HepG2 (cell line): ENCODE measurements at regions not wholly inside any gene's neighbourhood (a gene's known extent, or its start where the extent isn't known, plus 50 kb on each side); places are given as distances from the start of the nearest gene placed in this dataset.

Source experiments
- ATAC-seq: fragments of 200-7000 bp; cut with Tn5 transposase; 3 replicates; pipeline ENCODE4 v1.9.1; 2020; ENCODE audit warnings: mild to moderate bottlenecking, moderate library complexity
- BruUV-seq: library from RNA; stranded (reverse); fragments of 400-500 nt; replicated peaks from 2 replicates; lab custom pipeline; 2021; lab: Mats Ljungman, UMichigan
- CTCF ChIA-PET: fragments of 300-600 bp; formaldehyde crosslinking; extraction: SDS; loops from one replicate; lab custom pipeline; 2021; ENCODE audit warnings: low total read pairs, inconsistent platforms, low intra/inter-chr PET ratio; lab: Yijun Ruan, JAX
- POLR2A ChIA-PET: fragments of 350-600 bp; sonication (Branson Sonifier 250); formaldehyde crosslinking; loops from one replicate; lab custom pipeline; 2020; ENCODE audit warnings: antibody characterized with exemption, inconsistent platforms; lab: Yijun Ruan, JAX
- DNase-seq: peaks from one replicate; pipeline ENCODE4 v3.0.0-alpha.2; 2015; ENCODE audit warnings: low spot score
- FAIRE-seq: peaks from 3 replicates; lab custom pipeline; 2011; peaks lifted over from hg19 to GRCh38; lab: Jason Lieb, UNC
- H2AFZ ChIP-seq: one replicate; pipeline ENCODE4 v1.6.1; 2011; ENCODE audit warnings: low read length, inconsistent platforms
- H3K27ac ChIP-seq: fragments of 300-600 bp; 3 replicates; pipeline ENCODE4 v1.8.0; 2011; ENCODE audit warnings: mixed run types, mild to moderate bottlenecking, mixed read lengths, low read length, inconsistent platforms; ENCODE audit not compliant: insufficient read depth; ENCODE audit errors: extremely low read length
- H3K27me3 ChIP-seq, 2 experiments: fragments of 200-600 bp in 1 of 2; 2 replicates in 1 of 2; 3 replicates in 1 of 2; pipeline versions ENCODE4 v1.6.0 to v1.8.0; 2011; ENCODE audit warnings: low read length in 2 of 2, mild to moderate bottlenecking in 2 of 2, moderate library complexity in 2 of 2, inconsistent platforms in 1 of 2; ENCODE audit not compliant: insufficient read depth in 2 of 2, control insufficient read depth in 1 of 2
- H3K36me3 ChIP-seq, 2 experiments: fragments of 200-600 bp in 1 of 2; replicated peaks in 1 of 2; 2 replicates in 1 of 2; 3 replicates in 1 of 2; pipeline versions ENCODE4 v1.5.1 to v1.8.0; 2011; ENCODE audit warnings: low read length in 2 of 2, inconsistent platforms in 1 of 2; ENCODE audit not compliant: insufficient read depth in 2 of 2, control insufficient read depth in 1 of 2
- H3K4me1 ChIP-seq: 2 replicates; pipeline ENCODE4 v1.5.1; 2012; ENCODE audit warnings: low read length, inconsistent platforms; ENCODE audit not compliant: insufficient read depth
- H3K4me2 ChIP-seq: 2 replicates; pipeline ENCODE4 v1.6.0; 2011; ENCODE audit warnings: low read depth, low read length, inconsistent platforms
- H3K4me3 ChIP-seq, 3 experiments: fragments of 200-600 bp in 1 of 3; sonication (generic), shearing (Covaris generic) in 1 of 3; replicated peaks in 1 of 3; 2 replicates each; pipeline ENCODE4 v1.5.1; 2011 to 2016; ENCODE audit warnings: low read length in 3 of 3, inconsistent platforms in 2 of 3, low read depth in 2 of 3, mild to moderate bottlenecking in 2 of 3, control low read depth in 1 of 3, mixed read lengths in 1 of 3; ENCODE audit not compliant: insufficient read depth in 1 of 3
- H3K79me2 ChIP-seq: one replicate; pipeline ENCODE4 v1.6.1; 2011; ENCODE audit warnings: low read length, inconsistent platforms; ENCODE audit not compliant: insufficient read depth
- H3K9ac ChIP-seq: 2 replicates; pipeline ENCODE4 v1.6.0; 2011; ENCODE audit warnings: mild to moderate bottlenecking, low read depth, low read length, inconsistent platforms; ENCODE audit not compliant: insufficient read depth
- H3K9me3 ChIP-seq: 2 replicates; pipeline ENCODE4 v1.5.1; 2012; ENCODE audit warnings: mild to moderate bottlenecking, low read length
- H4K20me1 ChIP-seq: 2 replicates; pipeline ENCODE4 v1.6.0; 2011; ENCODE audit warnings: inconsistent platforms, mild to moderate bottlenecking, low read length, moderate library complexity; ENCODE audit not compliant: insufficient read depth
- PAF1 ChIP-seq: IDR thresholded peaks from 2 replicates; pipeline ENCODE4 v1.6.1; 2016; ENCODE audit warnings: missing genetic modification reagents, missing compliant biosample characterization
- XBP1 ChIP-seq: sonication (generic); formaldehyde crosslinking; IDR thresholded peaks from 2 replicates; pipeline ENCODE4 v1.5.0; 2020; ENCODE audit warnings: missing genetic modification reagents
- ZNF296 ChIP-seq: sonication (generic); formaldehyde crosslinking; conservative IDR thresholded peaks from 2 replicates; pipeline ENCODE4 v1.5.0; 2020; ENCODE audit warnings: mild to moderate bottlenecking, missing genetic modification reagents
- ZNF556 ChIP-seq: sonication (generic); formaldehyde crosslinking; IDR thresholded peaks from 2 replicates; pipeline ENCODE4 v1.4.0; 2020; ENCODE audit warnings: mild to moderate bottlenecking, missing genetic modification reagents, borderline replicate concordance
- WGBS: methylation state at CpG from one replicate; pipeline ENCODE4 v1.1.6; 2017; ENCODE audit warnings: low lambda C conversion rate; 5-methylcytosine and 5-hydroxymethylcytosine counted together
- in situ Hi-C: cut with HindIII; loops from 2 replicates; pipeline ENCODE4 v1.10.0; 2017; ENCODE audit warnings: low pct_unique_long_range_greater_than_20kb; ENCODE audit not compliant: extremely low pct_ligation_motif_present
- intact Hi-C: fragments of 100-400 bp; cut with micrococcal nuclease; formaldehyde crosslinking; loops from one replicate; pipeline ENCODE4 v1.10.0; 2022; ENCODE audit not compliant: unreplicated experiment
- TF ChIP-seq, protein P1 (sequence below): sonication (generic); formaldehyde crosslinking; IDR thresholded peaks from 2 replicates; pipeline ENCODE4; 2020; ENCODE audit warnings: missing genetic modification reagents, mild to moderate bottlenecking, borderline replicate concordance
- TF ChIP-seq, protein P2 (sequence below), 2 experiments: sonication (generic) in 1 of 2; formaldehyde crosslinking in 1 of 2; IDR thresholded peaks; 2 replicates each; pipeline versions ENCODE4 v1.4.0 to v1.6.1; 2016 to 2020; ENCODE audit warnings: borderline replicate concordance in 1 of 2, low read depth in 1 of 2, mild to moderate bottlenecking in 1 of 2, missing genetic modification reagents in 1 of 2
- TF ChIP-seq, protein P3 (sequence below): sonication (generic); formaldehyde crosslinking; IDR thresholded peaks from 2 replicates; pipeline ENCODE4 v1.4.0; 2020; ENCODE audit warnings: missing genetic modification reagents

DNA sequence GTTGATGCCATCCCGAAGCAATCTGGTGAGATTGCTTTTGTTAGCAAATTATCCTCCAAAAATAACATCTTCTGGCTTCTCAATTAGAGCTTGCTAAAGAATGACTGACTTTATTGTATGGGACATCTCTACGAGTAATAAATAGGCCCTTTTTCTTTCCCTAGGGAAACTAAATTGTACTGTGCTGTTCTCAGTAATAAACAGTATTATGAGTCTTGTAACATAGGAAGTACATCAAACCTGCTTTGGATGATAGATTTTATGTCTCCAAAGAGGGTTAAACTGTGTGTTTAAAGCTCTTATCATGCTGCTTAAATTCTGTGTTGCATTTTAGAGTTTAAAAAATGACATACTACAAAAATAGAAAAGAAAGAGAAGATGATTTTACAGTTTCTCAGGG is 153.4 kb upstream of the THRB start (continued):
- TF ChIP-seq, protein P1, sequence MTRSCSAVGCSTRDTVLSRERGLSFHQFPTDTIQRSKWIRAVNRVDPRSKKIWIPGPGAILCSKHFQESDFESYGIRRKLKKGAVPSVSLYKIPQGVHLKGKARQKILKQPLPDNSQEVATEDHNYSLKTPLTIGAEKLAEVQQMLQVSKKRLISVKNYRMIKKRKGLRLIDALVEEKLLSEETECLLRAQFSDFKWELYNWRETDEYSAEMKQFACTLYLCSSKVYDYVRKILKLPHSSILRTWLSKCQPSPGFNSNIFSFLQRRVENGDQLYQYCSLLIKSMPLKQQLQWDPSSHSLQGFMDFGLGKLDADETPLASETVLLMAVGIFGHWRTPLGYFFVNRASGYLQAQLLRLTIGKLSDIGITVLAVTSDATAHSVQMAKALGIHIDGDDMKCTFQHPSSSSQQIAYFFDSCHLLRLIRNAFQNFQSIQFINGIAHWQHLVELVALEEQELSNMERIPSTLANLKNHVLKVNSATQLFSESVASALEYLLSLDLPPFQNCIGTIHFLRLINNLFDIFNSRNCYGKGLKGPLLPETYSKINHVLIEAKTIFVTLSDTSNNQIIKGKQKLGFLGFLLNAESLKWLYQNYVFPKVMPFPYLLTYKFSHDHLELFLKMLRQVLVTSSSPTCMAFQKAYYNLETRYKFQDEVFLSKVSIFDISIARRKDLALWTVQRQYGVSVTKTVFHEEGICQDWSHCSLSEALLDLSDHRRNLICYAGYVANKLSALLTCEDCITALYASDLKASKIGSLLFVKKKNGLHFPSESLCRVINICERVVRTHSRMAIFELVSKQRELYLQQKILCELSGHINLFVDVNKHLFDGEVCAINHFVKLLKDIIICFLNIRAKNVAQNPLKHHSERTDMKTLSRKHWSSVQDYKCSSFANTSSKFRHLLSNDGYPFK (CRISPR knock-in tag), result no peak
- TF ChIP-seq ZNF556 (CRISPR knock-in tag), result no peak
- no peak for TF ChIP-seq PAF1
- no peak for TF ChIP-seq XBP1 (CRISPR knock-in tag)
- TF ChIP-seq ZNF296, result no peak
- TF ChIP-seq, protein P2, sequence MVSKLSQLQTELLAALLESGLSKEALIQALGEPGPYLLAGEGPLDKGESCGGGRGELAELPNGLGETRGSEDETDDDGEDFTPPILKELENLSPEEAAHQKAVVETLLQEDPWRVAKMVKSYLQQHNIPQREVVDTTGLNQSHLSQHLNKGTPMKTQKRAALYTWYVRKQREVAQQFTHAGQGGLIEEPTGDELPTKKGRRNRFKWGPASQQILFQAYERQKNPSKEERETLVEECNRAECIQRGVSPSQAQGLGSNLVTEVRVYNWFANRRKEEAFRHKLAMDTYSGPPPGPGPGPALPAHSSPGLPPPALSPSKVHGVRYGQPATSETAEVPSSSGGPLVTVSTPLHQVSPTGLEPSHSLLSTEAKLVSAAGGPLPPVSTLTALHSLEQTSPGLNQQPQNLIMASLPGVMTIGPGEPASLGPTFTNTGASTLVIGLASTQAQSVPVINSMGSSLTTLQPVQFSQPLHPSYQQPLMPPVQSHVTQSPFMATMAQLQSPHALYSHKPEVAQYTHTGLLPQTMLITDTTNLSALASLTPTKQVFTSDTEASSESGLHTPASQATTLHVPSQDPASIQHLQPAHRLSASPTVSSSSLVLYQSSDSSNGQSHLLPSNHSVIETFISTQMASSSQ (IDR thresholded peaks at IDR 0.05; ENCODE audit: low read depth), result no peak
- TF ChIP-seq, protein P2 (CRISPR knock-in tag; IDR thresholded peaks at IDR 0.05; ENCODE audit: borderline replicate concordance), result no peak

DNA sequence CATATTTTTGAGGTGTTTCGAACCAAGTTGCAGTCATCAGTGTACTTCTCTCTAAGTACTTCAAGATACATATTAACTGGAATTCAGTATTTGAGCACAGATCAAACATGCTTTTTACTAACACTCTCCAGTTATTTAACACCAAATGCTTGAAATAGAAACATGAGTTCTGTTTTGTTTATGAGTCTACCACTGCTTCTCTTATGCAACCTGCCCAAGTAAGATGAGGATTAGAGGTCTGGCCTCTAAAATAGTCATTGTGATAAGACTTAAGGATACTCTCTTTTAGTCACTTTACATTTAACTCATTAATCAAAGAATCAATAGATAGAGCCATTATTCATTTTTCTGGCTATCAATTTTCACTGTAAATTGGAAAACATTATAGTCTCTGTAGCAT is 156.2 kb upstream of the THRB start:
- Histone ChIP-seq H3K4me1 (no peaks in the 10 kb centered on the region), H3K4me2 (no peak overlapping the region), H3K36me3 (no peaks in the 10 kb centered on the region), H4K20me1 (no peaks in the 10 kb centered on the region), H3K79me2 (no peaks in the 10 kb centered on the region), H3K27ac (no peak overlapping the region), H3K9ac (no peak overlapping the region), H2AFZ (no peak overlapping the region), H3K9me3 (no peaks in the 10 kb centered on the region), H3K27me3 (no peaks in the 10 kb centered on the region), H3K4me3 (no peak overlapping the region)
- ChIA-PET CTCF (no interaction called here), POLR2A (no interaction called here)
- DNase-seq (no peak), ATAC-seq (no peak), FAIRE-seq (no peak)
- intact Hi-C loops, result no loop called here
- 0% methylated on average over 1 of the region's 1 CpG for WGBS
- BruUV-seq, result no TSS peak
- TF ChIP-seq, protein P3, sequence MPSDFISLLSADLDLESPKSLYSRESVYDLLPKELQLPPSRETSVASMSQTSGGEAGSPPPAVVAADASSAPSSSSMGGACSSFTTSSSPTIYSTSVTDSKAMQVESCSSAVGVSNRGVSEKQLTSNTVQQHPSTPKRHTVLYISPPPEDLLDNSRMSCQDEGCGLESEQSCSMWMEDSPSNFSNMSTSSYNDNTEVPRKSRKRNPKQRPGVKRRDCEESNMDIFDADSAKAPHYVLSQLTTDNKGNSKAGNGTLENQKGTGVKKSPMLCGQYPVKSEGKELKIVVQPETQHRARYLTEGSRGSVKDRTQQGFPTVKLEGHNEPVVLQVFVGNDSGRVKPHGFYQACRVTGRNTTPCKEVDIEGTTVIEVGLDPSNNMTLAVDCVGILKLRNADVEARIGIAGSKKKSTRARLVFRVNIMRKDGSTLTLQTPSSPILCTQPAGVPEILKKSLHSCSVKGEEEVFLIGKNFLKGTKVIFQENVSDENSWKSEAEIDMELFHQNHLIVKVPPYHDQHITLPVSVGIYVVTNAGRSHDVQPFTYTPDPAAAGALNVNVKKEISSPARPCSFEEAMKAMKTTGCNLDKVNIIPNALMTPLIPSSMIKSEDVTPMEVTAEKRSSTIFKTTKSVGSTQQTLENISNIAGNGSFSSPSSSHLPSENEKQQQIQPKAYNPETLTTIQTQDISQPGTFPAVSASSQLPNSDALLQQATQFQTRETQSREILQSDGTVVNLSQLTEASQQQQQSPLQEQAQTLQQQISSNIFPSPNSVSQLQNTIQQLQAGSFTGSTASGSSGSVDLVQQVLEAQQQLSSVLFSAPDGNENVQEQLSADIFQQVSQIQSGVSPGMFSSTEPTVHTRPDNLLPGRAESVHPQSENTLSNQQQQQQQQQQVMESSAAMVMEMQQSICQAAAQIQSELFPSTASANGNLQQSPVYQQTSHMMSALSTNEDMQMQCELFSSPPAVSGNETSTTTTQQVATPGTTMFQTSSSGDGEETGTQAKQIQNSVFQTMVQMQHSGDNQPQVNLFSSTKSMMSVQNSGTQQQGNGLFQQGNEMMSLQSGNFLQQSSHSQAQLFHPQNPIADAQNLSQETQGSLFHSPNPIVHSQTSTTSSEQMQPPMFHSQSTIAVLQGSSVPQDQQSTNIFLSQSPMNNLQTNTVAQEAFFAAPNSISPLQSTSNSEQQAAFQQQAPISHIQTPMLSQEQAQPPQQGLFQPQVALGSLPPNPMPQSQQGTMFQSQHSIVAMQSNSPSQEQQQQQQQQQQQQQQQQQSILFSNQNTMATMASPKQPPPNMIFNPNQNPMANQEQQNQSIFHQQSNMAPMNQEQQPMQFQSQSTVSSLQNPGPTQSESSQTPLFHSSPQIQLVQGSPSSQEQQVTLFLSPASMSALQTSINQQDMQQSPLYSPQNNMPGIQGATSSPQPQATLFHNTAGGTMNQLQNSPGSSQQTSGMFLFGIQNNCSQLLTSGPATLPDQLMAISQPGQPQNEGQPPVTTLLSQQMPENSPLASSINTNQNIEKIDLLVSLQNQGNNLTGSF (CRISPR knock-in tag), result no peak
- in situ Hi-C loops, result no loop called here
